Testis (tissue), 2 donors: ENCODE measurements at regions not wholly inside any gene's neighbourhood (a gene's known extent, or its start where the extent isn't known, plus 50 kb on each side); places are given as distances from the start of the nearest gene placed in this dataset.

ENCODE experiments used
- DNase-seq: peaks from one replicate; pipeline ENCODE4 v3.0.0-alpha.2; 2019
- H3K27ac ChIP-seq, 2 donors: fragments of 200-600 bp; sonication (generic); one replicate each; pipeline ENCODE4 v1.5.1; 2019
- H3K27me3 ChIP-seq: fragments of 200-600 bp; sonication (generic); one replicate; pipeline ENCODE4 v1.5.1; 2019
- H3K36me3 ChIP-seq: fragments of 200-600 bp; sonication (generic); one replicate; pipeline ENCODE4 v1.5.1; 2017; ENCODE audit warnings: low read depth; ENCODE audit errors: missing control alignments
- H3K4me1 ChIP-seq: fragments of 200-600 bp; sonication (generic); one replicate; pipeline ENCODE4 v1.5.1; 2019
- H3K4me3 ChIP-seq, 2 donors: fragments of 200-600 bp; sonication (generic); one replicate each; pipeline ENCODE4 v1.5.1; 2017 to 2019
- H3K9me3 ChIP-seq: fragments of 200-600 bp; sonication (generic); one replicate; pipeline ENCODE4 v1.5.1; 2017
- CTCF ChIP-seq, 3 experiments: fragments of 450-650 bp in 2 of 3; fragments of 200-600 bp in 1 of 3; sonication (generic) in 1 of 3; IDR thresholded peaks; one replicate each; pipeline ENCODE4 v1.5.1; 2016 to 2019; ENCODE audit warnings: antibody characterized with exemption in 3 of 3, mild to moderate bottlenecking in 2 of 3, moderate library complexity in 1 of 3
- POLR2A ChIP-seq: fragments of 450-650 bp; IDR thresholded peaks from one replicate; pipeline ENCODE4 v1.6.1; 2017; ENCODE audit warnings: antibody characterized with exemption, mild to moderate bottlenecking, moderate library complexity
- WGBS, 2 donors: methylation state at CpG; one replicate each; pipeline ENCODE4 v1.1.5; 2018; 5-methylcytosine and 5-hydroxymethylcytosine counted together
- intact Hi-C: fragments of 100-400 bp; cut with DNase I; formaldehyde crosslinking; loops from one replicate; pipeline ENCODE4 v1.15.1; 2023; ENCODE audit warnings: low total_unique reads

- Histone ChIP-seq H3K9me3 (no peaks in the 10 kb centered on the region), H3K27me3 (no peaks in the 10 kb centered on the region), H3K4me1 (no peaks in the 10 kb centered on the region), H3K27ac (no peak overlapping the region), H3K4me3 (no peak overlapping the region), H3K36me3 (no peaks in the 10 kb centered on the region)
- no peak for TF ChIP-seq POLR2A
- no peak for TF ChIP-seq CTCF (IDR thresholded peaks at IDR 0.05)
- intact Hi-C loops, result loop anchor here (10.0 kb wide), 1 partner anchor 369 kb away; no protein-coding TSS in a partner anchor
- no peak for DNase-seq
- WGBS, 2 donors, result 86 to 96% methylated on average over 3 of the region's 3 CpGs
Observed at GRCh38 chr12:111303531-111303930, 65.4 kb downstream of the PHETA1 start.

DNA sequence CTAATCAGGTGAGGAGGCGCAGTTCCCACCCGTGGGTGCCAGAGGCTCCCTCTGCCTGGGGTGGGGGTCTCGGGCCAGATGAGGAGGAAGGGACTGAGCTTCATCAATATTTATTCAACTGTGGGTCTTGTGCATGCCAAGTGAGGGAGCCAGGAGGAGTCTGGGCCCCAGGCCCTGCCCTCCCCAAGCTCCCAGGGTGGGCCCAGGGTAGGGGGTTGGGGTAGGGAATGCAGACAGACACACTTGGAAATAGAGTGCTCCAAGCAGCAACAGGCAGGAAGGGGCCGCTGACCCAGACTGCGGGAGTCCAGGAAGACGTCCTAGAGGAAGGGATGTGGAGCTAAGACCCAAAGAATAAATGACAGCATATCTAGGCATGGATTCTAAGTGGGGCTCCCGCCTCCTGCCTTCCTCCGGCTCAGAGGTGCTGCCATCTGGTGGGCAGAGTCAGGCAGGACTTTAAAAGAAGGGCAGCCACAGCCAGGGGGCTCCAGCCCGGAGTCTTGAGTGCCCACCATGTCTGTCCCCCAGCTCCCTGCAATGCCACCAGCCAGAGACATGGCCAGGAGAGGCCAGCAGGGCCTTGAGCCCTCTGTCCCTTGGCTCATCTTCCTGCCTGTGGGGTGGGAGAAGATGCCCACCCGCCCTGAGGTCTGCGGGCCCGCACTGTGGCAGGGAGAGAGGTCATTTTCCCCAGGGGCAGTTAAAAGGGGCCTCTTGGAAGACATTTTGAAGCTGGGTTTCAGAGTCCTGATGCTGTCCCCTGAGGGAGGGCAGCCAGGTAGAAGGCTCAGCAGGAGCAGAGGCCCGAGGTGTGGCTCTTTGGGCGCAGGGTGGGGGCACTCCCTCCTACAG, 70.1 kb downstream of the PHETA1 start:
- Histone ChIP-seq H3K4me3 (no peak overlapping the region), H3K9me3 (no peaks in the 10 kb centered on the region), H3K27me3 (no peaks in the 10 kb centered on the region), H3K36me3 (no peaks in the 10 kb centered on the region), H3K27ac (no peak overlapping the region), H3K4me1 (no peaks in the 10 kb centered on the region)
- intact Hi-C loops, result loop anchor here (10.0 kb wide), 1 partner anchor 274 kb away; no protein-coding TSS in a partner anchor
- TF ChIP-seq CTCF (IDR thresholded peaks at IDR 0.05), result peak; percentile 63 to 77 (median 77)
- no peak for TF ChIP-seq POLR2A
- 61 to 67% methylated on average over 12 to 14 of the region's 14 CpGs for WGBS, 2 donors
- peak; percentile 65 for DNase-seq

GRCh38 chr12:111297703-111298426, 71.0 kb downstream of the PHETA1 start:
- Histone ChIP-seq H3K36me3 (no peaks in the 10 kb centered on the region), H3K9me3 (no peaks in the 10 kb centered on the region), H3K27ac (no peak overlapping the region), H3K4me3 (no peak overlapping the region), H3K4me1 (no peaks in the 10 kb centered on the region), H3K27me3 (no peaks in the 10 kb centered on the region)
- TF ChIP-seq CTCF (IDR thresholded peaks at IDR 0.05) (no peak), POLR2A (no peak)
- no peak for DNase-seq
- intact Hi-C loops, result loop anchor here (10.0 kb wide), 1 partner anchor 273 kb away; no protein-coding TSS in a partner anchor
- 75 to 79% methylated on average over 10 to 12 of the region's 12 CpGs for WGBS, 2 donors

DNA sequence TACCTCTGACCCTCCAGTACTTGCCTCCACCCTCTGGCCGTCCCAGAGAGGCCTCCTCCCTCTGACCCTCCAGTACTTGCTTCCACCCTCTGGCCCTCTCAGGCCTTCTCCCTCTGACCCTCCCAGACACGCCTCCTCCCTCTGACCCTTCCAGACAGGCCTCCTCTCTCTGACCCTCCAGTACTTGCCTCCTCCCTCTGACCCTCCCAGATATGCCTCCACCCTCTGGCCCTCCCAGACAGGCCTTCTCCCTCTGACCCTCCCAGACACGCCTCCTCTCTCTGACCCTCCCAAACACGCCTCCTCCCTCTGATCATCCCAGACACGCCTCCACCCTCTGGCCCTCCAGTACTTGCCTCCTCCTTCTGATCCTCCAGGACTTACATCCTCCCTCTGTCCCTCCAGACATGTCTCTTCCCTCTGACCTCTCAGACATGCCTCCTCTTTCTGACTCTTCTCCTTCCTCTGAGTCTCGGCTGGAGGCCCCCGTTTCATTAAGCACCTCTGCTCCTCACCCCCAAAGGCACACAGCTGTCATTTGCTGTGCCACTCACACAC, 71.9 kb downstream of the PHETA1 start:
- Histone ChIP-seq H3K27me3 (no peaks in the 10 kb centered on the region), H3K4me1 (no peaks in the 10 kb centered on the region), H3K4me3 (no peak overlapping the region), H3K36me3 (no peaks in the 10 kb centered on the region), H3K9me3 (no peaks in the 10 kb centered on the region), H3K27ac (no peak overlapping the region)
- intact Hi-C loops, result loop anchor here (10.0 kb wide), 1 partner anchor 272 kb away; no protein-coding TSS in a partner anchor
- 76 to 86% methylated on average over 7 of the region's 7 CpGs for WGBS, 2 donors
- TF ChIP-seq CTCF (IDR thresholded peaks at IDR 0.05) (no peak), POLR2A (no peak)
- DNase-seq, result no peak
